Jurkat, Clone E6-1 (cell line): ENCODE measurements at regions not wholly inside any gene's neighbourhood (a gene's known extent, or its start where the extent isn't known, plus 50 kb on each side); places are given as distances from the start of the nearest gene placed in this dataset.
"Not testable (repeated sequence)": the region's sequence is repeated elsewhere in the genome, so short reads cannot be mapped to it uniquely, and the experiment has no call there.

ENCODE experiments used
- DNase-seq: peaks from one replicate; pipeline ENCODE4 v3.0.0-alpha.2; 2011; ENCODE audit warnings: low read depth, low spot score
- H3K4me3 ChIP-seq: 2 replicates; pipeline ENCODE4 v1.5.1; 2011; ENCODE audit warnings: mild to moderate bottlenecking, low read length, control low read depth, moderate library complexity

- DNase-seq, result no peak
- H3K4me3 ChIP-seq, result no peak overlapping the region
Observed at GRCh38 chr3:78343221-78343620, 1303.3 kb downstream of the ROBO2 start.

- H3K4me3 ChIP-seq, DNase-seq: not testable (repeated sequence)
Observed at GRCh38 chr3:78344267-78344666, 1304.4 kb downstream of the ROBO2 start.

- DNase-seq, result no peak
- H3K4me3 ChIP-seq, result no peak overlapping the region
Observed at GRCh38 chr3:78344918-78345317, 1305.0 kb downstream of the ROBO2 start.

GRCh38 chr3:78347176-78347575 lies 1307.3 kb downstream of the ROBO2 start:
- H3K4me3 ChIP-seq, result no peak overlapping the region
- no peak for DNase-seq

- H3K4me3 ChIP-seq, result no peak overlapping the region
- no peak for DNase-seq
Observed at GRCh38 chr3:78348664-78349063, 1308.8 kb downstream of the ROBO2 start.

GRCh38 chr3:78349571-78349970 lies 1309.7 kb downstream of the ROBO2 start:
- no peak overlapping the region for H3K4me3 ChIP-seq
- no peak for DNase-seq

- DNase-seq, result no peak
- no peak overlapping the region for H3K4me3 ChIP-seq
Observed at GRCh38 chr3:78351334-78351733, 1311.4 kb downstream of the ROBO2 start.

- no peak for DNase-seq
- no peak overlapping the region for H3K4me3 ChIP-seq
Observed at GRCh38 chr3:78353231-78353630, 1313.3 kb downstream of the ROBO2 start.

- H3K4me3 ChIP-seq, result no peak overlapping the region
- no peak for DNase-seq
Observed at GRCh38 chr3:78360849-78361248, 1321.0 kb downstream of the ROBO2 start.

GRCh38 chr3:78368636-78369345 lies 1328.9 kb downstream of the ROBO2 start:
- H3K4me3 ChIP-seq, result no peak overlapping the region
- DNase-seq, result no peak

GRCh38 chr3:78390221-78390620 lies 1350.3 kb downstream of the ROBO2 start:
- DNase-seq, result no peak
- no peak overlapping the region for H3K4me3 ChIP-seq

- no peak overlapping the region for H3K4me3 ChIP-seq
- DNase-seq, result no peak
Observed at GRCh38 chr3:78398401-78398800, 1358.5 kb downstream of the ROBO2 start.

- no peak overlapping the region for H3K4me3 ChIP-seq
- no peak for DNase-seq
Observed at GRCh38 chr3:78402720-78403119, 1362.8 kb downstream of the ROBO2 start.

- no peak for DNase-seq
- H3K4me3 ChIP-seq, result no peak overlapping the region
Observed at GRCh38 chr3:78405745-78406144, 1362.1 kb downstream of the ROBO1 start.

- no peak overlapping the region for H3K4me3 ChIP-seq
- DNase-seq, result no peak
Observed at GRCh38 chr3:78406396-78406795, 1361.4 kb downstream of the ROBO1 start.

GRCh38 chr3:78410077-78410476 lies 1357.7 kb downstream of the ROBO1 start:
- DNase-seq, result no peak
- no peak overlapping the region for H3K4me3 ChIP-seq

GRCh38 chr3:78414261-78414660 lies 1353.5 kb downstream of the ROBO1 start:
- no peak overlapping the region for H3K4me3 ChIP-seq
- no peak for DNase-seq

- no peak for DNase-seq
- no peak overlapping the region for H3K4me3 ChIP-seq
Observed at GRCh38 chr3:78420611-78421010, 1347.2 kb downstream of the ROBO1 start.

GRCh38 chr3:78421247-78421966 lies 1346.4 kb downstream of the ROBO1 start:
- H3K4me3 ChIP-seq, result no peak overlapping the region
- no peak for DNase-seq

GRCh38 chr3:78424656-78425055 lies 1343.1 kb downstream of the ROBO1 start:
- no peak for DNase-seq
- H3K4me3 ChIP-seq, result no peak overlapping the region

GRCh38 chr3:78426454-78426853 lies 1341.3 kb downstream of the ROBO1 start:
- no peak overlapping the region for H3K4me3 ChIP-seq
- DNase-seq, result no peak
